IPS DF 4.7 (cell line): ENCODE measurements at regions not wholly inside any gene's neighbourhood (a gene's known extent, or its start where the extent isn't known, plus 50 kb on each side); places are given as distances from the start of the nearest gene placed in this dataset.
"Not testable (repeated sequence)": the region's sequence is repeated elsewhere in the genome, so short reads cannot be mapped to it uniquely, and the experiment has no call there.

Experiments used
- DNase-seq: peaks from one replicate; pipeline ENCODE4 v3.0.0-alpha.2; 2013; ENCODE audit warnings: low spot score; ENCODE audit errors: extremely low read depth

DNA sequence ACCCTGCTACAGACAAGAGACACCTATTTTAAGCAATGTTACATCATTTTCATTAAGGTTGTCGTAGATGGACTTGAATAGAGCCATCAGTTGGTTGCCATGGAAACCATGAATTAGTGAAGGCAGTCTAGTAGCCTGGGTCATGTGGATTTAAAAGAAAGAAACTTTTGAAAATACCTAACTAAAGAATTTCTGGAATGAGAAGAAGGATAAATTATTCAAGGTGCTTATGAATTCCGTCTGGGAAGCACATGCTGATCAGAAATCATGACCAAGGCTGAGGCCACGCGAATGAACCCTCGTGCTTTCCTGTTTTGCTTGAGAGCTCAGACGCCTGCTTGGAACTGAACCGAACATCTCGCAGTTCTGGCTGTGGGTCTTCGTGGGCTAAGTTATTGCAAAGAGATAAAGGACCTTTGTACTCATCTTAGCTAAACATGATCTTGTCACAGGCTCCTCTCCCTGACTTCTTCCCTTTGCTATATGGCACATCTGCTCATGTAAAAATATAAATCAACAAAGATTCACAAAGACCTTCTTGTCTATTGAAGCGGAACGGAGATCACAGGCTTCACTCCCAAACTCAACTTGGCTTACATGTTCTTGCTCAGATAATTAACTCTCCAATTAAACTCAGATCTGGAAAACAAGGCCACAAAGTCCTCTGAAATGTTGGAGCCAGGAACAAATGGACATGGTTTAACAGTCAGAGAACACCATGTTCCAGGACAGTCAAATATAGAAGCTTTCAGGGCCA is 140.2 kb downstream of the NUFIP1 start:
- DNase-seq, result no peak

GRCh38 chr13:44845281-44846058 is 143.8 kb downstream of the NUFIP1 start:
- DNase-seq, result not testable (repeated sequence)

DNA sequence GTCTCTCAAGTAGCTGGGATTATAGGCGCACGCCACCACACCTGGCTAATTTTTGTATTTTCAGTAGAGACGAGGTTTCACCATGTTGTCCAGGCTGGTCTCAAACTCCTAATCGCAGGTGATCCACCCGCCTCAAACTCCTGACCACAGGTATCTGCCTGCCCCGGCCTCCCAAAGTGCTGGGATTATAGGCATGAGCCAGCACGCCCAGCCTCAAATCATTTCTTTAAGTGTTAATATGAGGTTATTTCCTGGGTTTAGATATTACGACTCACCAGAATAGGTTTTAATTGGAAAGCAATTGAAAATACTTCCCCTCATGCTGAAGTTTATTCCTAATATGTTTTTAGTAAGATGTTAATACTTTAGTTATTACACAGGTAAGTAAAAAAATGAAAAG is 144.5 kb downstream of the NUFIP1 start:
- no peak for DNase-seq

GRCh38 chr13:44843403-44843802 is 145.9 kb downstream of the NUFIP1 start:
- no peak for DNase-seq

DNA sequence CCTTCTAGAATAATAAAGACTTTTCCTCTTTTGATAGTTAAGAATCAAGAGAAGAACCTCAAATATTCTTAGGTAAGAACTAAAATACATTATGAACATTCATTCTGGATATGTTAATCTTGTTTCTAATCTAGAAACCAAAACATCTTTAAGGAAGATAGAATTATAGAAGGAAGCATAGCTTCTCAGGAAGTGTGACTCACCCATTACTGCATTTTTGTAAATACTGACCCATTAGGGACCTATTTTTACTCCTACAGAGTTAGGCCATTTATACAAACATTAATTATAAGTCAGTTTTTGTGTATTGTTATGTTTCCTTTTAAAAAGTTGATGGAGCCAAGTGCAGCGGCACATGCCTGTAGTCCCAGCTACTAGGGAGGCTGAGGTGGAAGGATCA is 147.1 kb downstream of the NUFIP1 start:
- no peak for DNase-seq

DNA sequence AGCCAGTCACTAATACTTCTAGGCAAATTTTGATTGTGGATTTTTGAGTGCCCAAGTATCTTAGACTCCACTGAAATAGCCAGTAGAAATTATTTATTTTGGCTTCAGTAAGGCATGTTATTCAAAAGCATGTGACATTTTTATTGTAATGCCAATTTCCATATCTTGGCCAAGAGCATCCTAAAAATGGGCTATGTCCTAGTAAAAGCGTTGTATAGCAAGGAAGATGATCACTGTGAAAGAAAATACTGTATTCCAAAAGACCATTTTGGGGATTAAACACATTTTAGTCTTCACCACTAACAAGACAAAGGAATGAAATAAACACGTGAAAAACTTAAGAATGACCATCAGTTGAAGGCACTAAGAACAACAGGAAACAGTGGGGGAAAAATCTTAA is 149.1 kb downstream of the NUFIP1 start:
- DNase-seq, result no peak

- no peak for DNase-seq
These were observed 152.0 kb downstream of the NUFIP1 start for GRCh38 chr13:44837250-44837649.

DNA sequence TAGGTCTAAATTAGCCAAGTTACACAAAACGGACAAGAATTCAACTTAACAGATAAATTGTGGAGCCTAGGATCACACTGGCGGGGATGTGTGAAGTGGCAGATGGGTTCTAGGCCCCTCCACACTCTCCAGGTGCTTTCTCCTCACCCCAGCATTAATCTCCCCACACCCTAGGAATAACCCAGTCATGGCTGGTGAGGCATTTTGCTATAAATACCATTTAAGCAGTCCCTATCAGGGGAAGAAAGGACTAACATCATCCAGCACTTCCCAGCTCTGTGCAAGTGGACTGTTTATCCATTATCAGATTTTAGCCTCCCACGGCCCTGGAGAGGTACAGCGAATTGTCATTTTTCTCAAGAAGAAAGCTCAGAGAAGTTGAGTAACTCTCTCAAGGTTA is 154.9 kb downstream of the NUFIP1 start:
- no peak for DNase-seq

- DNase-seq, result no peak
These were observed 155.6 kb downstream of the NUFIP1 start for GRCh38 chr13:44833626-44834025.

DNA sequence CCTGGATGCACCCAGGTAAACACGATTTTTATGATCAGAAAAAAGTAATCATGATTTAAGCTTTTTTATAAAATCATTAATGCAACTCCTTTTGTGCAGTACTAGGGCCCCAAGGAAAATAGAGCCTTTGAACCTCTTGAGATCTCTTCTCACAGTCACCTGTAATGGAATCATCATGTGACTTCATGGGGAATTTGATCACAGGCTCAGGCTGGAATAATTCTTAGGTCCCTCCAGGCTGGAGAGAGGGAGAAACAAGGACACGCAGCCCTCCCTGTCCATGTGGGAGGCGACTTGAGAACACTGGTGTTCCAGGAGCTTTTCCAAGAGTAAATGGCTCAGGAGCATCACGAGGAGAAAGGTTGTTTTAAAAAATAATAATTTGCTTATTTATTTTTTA is 156.1 kb downstream of the NUFIP1 start:
- no peak for DNase-seq

DNA sequence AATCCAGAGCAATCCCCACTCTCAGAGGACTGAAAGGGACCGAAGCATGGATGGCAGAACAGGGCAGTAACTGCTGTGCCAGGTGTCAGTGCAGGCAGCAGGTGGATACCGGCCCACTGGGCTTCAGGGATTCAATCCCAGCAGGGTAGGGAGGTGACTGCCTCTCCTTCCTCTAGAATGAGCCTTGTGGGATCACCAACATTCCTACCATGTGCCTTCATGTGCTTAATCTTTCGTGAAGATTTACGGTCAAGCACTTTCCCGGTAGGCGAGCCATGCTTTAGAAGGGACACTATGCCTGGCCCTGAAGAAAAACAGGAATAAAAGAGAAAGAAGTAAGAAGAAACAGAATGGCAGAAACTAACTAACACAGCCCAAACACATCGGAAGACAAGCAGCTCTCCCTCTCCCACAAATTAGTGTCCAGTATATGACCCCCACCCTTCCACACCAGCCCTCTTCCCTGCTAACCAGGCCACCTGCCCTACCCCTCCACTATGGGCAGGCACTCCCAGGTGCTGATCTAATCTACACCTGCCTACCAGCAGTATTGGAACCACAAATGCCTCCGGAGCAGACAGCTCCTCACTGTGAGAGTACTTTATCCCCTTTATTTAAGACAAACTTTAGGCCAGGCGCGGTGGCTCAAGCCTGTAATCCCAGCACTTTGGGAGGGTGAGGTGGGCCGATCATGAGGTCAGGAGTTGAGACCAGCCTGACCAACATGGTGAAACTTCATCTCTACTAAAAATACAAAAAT is 162.5 kb downstream of the NUFIP1 start:
- DNase-seq, result no peak

- no peak for DNase-seq
These were observed 163.3 kb downstream of the NUFIP1 start for GRCh38 chr13:44825953-44826352.

GRCh38 chr13:44823555-44823954 is 165.7 kb downstream of the NUFIP1 start:
- not testable (repeated sequence) for DNase-seq

GRCh38 chr13:44822291-44822690 is 167.0 kb downstream of the NUFIP1 start:
- DNase-seq, result no peak

- no peak for DNase-seq
These were observed 169.5 kb downstream of the NUFIP1 start for GRCh38 chr13:44819772-44820171.

DNA sequence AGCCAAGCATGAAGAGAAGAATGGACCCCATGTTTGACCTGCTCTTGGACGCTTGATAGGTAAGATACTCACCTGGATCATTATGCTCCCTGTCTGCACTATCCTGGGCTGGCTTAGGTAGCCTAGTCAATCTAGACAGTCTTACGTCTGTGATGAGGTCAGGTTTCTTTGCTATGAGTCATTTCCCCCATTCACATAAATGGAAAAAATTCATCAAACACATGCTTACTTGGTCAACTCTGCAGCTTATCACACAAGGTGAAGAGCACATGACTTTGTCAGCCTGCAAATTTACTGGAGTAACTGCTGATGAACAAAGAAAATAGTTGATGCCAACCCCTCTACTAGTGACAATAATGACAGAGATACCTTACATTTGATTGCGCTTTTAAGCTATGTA is 170.0 kb downstream of the NUFIP1 start:
- DNase-seq, result no peak

- no peak for DNase-seq
These were observed 170.8 kb downstream of the NUFIP1 start for GRCh38 chr13:44818428-44818827.

GRCh38 chr13:44818016-44818415 is 171.3 kb downstream of the NUFIP1 start:
- no peak for DNase-seq

DNA sequence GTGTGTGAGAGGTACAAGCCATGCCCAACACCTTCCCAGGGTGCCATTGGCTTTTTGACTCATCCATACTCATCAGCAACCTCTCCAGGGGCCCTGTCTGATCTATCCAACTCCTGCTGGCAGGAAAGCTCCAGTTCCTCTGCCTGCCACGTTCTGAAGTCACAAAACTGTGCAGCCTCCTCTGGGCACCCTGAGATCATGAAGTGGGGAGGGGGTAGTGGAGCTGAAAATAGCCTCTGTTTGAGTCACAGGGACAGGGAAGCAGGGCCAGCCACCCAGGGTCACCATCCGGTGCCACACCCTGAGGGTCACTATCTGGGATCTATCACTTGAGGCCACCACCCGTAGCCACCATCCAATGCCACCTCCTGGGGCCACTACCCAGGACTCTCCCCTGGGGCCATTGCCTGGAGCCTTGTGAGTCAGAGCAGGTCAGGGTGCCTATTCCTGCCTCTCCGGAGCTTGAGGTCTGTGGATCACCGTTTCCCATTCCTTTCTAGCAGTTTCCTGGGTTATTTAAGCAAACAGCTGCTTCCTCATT is 172.1 kb downstream of the NUFIP1 start:
- no peak for DNase-seq

DNA sequence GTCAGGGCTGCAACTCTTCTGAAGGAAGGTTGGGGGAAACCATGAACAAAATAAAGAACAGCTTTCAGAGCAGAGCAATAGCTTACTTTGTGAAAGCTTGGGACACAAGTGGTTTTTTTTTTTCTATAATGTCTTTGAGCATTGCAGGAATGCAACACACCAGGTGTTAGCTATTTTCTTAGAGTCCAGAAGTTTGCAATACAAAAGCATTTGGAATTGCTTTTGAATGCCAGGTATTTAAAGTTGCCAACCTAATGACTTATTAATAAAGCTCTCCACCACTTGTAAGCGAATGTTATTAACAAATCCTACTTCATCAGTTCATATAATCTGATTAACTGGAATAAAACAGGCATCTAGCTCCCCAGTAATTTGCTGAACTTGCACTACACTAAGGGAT is 172.6 kb downstream of the NUFIP1 start:
- DNase-seq, result no peak

- DNase-seq, result no peak
These were observed 173.6 kb downstream of the NUFIP1 start for GRCh38 chr13:44815623-44816022.

DNA sequence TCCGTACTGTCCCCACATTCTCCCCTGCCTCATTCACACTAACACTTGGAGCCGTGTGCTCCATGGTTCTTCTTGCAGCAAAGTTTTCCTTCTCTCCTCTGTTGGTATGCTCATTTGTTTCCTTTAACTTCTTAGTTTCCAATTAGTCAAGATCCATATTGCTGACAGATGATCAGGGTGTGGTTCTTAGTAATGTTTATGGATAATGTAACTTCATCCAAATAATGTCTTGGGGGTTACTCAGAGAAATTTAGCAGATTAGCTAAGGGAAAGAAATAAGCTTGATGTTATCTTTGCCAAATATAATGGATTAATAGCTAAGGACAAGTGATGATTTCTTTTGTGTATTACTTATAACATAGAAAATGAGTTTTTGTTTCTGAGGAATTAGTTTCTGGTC is 174.4 kb downstream of the NUFIP1 start:
- DNase-seq, result no peak
